GM21447 (cell line): ENCODE measurements at regions not wholly inside any gene's neighbourhood (a gene's known extent, or its start where the extent isn't known, plus 50 kb on each side); places are given as distances from the start of the nearest gene placed in this dataset.

Experiments used
- ATAC-seq: cut with Tn5 transposase; IDR thresholded peaks from one replicate; pipeline ENCODE4 v1.9.1; 2021; ENCODE audit not compliant: unreplicated experiment

DNA sequence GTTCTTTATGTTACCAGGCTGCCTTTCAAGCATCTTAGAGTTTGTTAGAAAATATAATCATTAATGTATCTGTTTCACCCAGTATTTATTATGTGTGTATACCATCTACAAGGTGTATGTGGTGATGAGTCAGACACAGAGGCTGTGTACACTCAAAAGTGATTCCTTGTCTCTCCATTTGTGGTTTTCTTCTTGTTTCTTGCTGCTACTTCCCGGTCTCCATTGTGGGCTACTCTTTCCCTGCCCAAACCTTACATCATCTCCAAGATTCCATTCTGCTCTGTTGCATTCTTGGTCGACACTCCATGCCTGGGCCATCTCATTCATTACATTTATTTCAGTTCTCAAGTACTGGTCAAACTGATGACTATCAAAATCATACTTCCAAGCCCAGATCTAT, 182.2 kb upstream of the STXBP5 start:
- no peak for ATAC-seq

GRCh38 chr6:147023148-147023547, 181.1 kb upstream of the STXBP5 start:
- ATAC-seq = no peak

DNA sequence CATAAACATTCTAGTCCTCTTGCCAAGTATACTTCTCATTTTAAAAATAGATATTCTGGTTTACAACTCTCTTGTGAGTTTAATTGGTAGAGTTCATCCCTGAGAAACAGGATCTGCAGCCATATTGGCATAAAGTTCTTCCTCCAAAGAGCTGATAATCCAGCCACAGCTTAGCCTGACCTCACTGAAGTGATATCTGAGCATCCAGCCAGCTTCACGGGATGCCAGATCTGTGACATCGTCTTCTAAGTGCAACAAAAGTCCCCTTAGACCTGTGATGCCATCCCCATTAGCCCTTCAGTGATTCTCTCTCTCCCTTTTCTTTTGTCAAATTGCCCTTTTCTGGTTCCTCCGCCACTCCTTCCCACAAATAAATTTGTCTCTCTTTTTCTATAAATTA, 180.6 kb upstream of the STXBP5 start:
- ATAC-seq = no peak

GRCh38 chr6:147029923-147030322, 174.3 kb upstream of the STXBP5 start:
- ATAC-seq = no peak

- no peak for ATAC-seq
Observed at GRCh38 chr6:147033267-147033666, 170.9 kb upstream of the STXBP5 start.

GRCh38 chr6:147035886-147036285, 168.3 kb upstream of the STXBP5 start:
- ATAC-seq = no peak

DNA sequence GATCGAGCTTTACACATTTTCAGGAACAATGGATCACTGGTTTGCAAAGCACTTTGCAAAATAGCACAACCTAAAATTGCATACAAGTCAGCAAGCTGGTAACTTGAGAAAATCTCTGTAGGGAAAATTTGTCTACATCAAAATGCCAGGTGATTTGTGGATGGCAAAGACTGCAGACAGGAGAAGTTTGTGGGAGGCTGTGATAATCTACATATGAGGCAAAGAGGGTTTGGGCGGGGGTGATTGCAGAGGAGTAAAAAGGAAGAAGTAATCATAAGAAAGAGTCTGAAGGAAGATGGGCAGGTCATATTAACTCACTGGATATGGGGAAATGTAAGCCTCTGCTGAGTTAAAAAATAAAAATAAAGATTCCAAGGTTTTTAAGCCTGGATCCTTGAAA, 166.3 kb upstream of the STXBP5 start:
- ATAC-seq = no peak

- ATAC-seq = no peak
Observed at GRCh38 chr6:147040121-147040910, 163.9 kb upstream of the STXBP5 start.

DNA sequence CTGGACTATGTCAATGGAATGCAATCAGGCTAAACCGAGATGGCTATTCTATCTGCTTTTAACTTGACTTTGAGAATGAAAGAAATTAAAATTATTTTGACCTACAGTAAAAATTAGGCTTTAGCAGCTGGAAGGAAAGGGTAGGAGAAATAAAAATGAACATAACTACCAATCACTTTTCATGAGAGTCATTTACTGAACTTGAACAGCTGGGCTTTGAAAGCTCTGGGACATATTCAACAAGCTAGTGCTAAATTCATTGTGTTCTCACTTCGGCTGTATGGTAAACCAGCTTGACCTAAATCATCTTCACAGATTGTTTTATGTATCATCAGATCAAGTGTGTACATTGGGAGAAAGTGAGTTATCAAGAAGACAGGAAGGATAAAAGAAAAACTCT, 161.5 kb upstream of the STXBP5 start:
- ATAC-seq = no peak

DNA sequence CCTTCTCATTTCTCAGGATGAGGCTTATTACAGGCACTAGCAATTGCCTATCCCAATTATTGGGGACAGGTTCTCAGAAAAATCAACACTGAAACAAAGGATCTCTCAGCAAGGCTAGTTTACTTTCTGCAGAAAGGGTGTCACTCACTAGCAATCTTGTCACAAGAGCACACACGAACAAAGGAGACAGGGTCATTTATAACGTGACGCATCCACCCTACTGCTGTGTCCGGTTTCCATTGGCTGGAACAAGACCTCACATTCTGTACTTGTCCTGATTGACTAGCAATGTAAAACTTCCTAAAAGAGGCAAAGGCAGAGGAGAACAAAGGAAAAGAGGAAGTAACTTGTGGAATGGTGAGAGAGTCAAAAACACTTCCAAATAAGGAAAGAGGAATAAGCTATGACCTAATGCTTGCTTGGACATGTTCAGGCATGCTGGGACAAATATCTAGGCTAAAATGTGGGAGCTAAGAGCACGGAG, 160.2 kb upstream of the STXBP5 start:
- ATAC-seq = no peak

DNA sequence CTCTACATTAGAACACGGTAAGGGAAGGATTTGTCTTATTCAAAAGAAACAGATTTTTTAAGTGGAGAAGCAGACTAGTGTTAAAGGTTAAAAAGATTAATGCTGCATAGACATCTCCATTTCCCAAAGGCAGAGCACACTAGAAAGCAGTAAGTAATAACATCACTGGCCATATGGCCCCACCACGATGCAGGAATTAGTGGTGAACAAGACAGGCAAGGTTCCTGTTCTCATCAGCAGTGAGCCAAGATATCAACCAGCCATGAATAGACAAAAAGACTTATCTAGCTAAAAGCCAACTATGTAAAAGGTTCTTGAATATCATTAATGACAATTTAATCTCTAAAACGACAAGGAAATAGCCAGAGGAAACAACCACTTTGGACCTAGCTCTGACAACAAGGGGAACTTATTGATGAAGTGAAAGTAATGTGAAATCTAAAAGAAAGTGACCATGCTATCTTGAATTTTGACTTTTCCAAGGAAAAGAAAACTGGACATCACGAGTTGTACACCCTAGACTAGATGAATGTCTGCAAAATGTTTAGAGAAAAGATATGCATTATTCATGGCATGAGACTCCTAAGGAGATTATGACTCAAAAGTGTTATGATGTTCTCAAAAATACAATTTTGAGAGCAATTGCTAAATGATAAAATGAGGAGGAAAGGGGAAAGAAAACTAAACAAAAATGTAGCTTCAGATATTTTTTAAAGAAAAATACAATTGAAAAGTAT, 157.9 kb upstream of the STXBP5 start:
- no peak for ATAC-seq

- ATAC-seq = no peak
Observed at GRCh38 chr6:147048930-147049329, 155.3 kb upstream of the STXBP5 start.

DNA sequence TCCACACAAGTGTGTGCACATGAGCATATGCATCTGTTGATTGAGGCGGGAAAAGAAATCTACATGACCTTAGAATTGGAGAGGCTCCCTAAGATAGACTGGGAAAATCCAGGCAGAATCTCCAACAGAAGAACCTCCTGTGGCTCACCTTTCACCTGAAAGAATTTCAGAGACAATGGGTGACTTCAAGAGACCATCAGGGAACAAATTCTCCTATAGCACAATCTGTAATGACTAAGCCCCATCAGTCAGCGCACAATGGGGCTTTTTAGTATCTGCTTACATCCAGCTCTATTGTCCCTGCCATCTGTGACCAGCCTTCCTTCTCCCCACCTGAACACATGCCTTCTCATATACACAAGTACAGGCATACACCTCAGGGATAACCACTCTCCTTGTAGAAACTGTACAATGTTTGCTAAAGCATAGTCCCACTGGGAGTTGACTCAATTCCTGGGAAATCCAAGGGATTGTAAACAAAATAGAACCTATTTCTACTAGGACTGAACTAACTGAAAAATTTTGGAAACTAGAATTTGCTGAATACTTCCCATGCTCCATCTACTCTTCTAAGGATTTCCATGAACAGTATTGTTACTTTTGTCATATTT, 150.8 kb upstream of the STXBP5 start:
- ATAC-seq = no peak

GRCh38 chr6:147054158-147054557, 150.1 kb upstream of the STXBP5 start:
- no peak for ATAC-seq

DNA sequence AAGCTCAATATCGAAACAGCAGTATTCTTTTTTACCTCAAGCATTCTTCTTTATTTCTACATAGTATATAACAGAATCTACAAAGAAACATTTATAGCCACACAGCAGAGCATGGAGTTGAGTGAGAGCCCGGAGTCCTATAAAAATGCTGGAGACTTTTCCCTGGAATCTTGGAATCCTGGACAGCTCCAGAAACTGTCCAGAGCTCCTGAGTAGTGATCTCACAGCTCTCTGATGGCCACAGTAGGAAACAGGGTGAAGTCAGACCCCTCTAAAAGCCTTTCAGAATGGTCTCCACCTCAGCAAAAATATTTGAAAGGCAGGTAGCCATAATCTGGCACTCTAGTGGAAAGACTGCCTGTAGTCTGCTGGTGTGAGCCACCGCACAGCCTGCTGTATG, 149.3 kb upstream of the STXBP5 start:
- no peak for ATAC-seq

GRCh38 chr6:147055821-147056392, 148.3 kb upstream of the STXBP5 start:
- no peak for ATAC-seq

DNA sequence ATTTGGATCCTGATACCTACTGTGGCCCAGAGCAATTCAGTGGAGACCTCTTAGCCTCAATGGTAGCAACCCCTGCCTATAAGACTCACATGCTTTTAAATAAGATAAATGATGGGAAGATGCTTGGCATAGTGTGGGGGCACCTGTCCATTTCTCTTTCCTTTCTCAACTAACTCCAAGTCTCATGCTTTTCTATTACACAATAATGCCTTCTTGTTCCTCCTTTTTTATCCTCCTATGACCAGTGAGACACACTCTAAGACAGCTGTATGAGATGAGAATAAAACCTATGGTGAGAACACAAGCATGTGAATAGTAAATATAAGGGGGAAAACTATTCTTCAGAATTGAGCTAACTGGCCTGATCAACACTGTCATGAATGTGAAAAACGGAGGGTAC, 147.0 kb upstream of the STXBP5 start:
- no peak for ATAC-seq

DNA sequence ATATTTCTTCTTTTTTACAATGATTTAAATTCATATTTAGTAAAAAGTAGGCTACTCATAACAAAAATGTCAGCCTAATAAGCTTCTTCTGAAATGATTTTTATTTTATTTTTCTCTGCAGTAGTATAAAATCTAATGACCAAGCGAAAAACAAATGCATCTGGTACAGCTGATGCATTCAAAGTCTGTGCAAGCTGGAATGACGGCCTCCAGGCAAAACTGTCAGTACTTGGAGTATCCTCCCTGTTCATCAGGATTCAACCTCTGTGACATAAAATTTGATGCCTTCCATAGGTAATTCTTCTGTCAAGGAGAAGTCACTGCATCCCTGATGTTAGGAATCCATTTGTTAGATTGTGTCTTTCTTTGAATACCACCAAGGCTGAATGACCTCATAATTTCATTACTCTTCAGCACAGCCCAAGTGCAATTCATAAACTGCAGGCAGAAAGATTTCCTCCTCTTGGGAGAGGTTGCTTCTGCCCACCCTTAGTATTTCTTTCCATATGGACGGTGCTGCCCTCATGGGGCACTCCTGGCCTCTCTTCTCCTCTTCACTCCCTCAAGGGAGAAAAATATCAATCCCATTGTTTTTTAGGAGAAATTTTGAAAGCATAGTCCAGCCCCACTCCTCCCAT, 146.4 kb upstream of the STXBP5 start:
- ATAC-seq = no peak

- ATAC-seq = no peak
Observed at GRCh38 chr6:147058786-147059385, 145.3 kb upstream of the STXBP5 start.

DNA sequence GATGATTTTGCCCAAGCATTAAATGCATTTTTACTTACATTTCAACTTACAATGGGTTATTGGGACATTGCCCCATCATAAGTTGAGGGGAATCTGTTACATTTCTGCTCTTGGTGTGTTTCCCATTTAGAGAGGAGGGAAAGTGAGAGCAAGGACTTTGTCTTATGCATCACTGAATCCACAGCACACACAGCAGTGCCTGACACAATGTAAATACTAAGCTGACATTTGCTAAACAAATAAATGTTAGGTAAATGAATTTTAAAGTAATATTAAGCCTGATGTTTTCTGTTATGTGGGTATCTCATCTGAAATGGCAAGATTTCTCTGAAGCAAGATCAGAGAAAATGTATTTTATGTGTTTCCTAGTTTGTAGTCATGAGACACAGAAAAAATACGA, 143.6 kb upstream of the STXBP5 start:
- ATAC-seq = no peak

- no peak for ATAC-seq
Observed at GRCh38 chr6:147061252-147061651, 143.0 kb upstream of the STXBP5 start.
